ENCODE measurements at regions not wholly inside any gene's neighbourhood (a gene's known extent, or its start where the extent isn't known, plus 50 kb on each side); places are given as distances from the start of the nearest gene placed in this dataset.
A peak's percentile ranks its signal among the peaks of the same experiment; 100 is the strongest.
"Not testable (repeated sequence)": the region's sequence is repeated elsewhere in the genome, so short reads cannot be mapped to it uniquely, and the experiment has no call there.

GRCh38 chr5:87138091-87138805 is 129.4 kb upstream of the RASA1 start:
- Histone ChIP-seq H3K9ac (ENCODE audit: insufficient read depth, low read length) (no peak overlapping the region), H3K27me3 (ENCODE audit: control insufficient read depth, insufficient read depth, low read length) (no peaks in the 10 kb centered on the region), H3K9me3 (ENCODE audit: control insufficient read depth, insufficient read depth, low read depth, low read length) (no peaks in the 10 kb centered on the region), H3K4me3 (replicated peaks in 1 of 4; ENCODE audit: control extremely low read depth in 1 of 4, insufficient read depth in 1 of 4, low read depth in 3 of 4, low read length in 4 of 4) (no peak overlapping the region), H2AFZ (ENCODE audit: low read length) (peak overlapping the region; percentile 31), H3K4me1 (ENCODE audit: control insufficient read depth, extremely low read depth, insufficient read depth, low read length) (no peaks in the 10 kb centered on the region), H3K36me3 (ENCODE audit: control insufficient read depth, insufficient read depth, low read length) (no peaks in the 10 kb centered on the region), H3K27ac (ENCODE audit: insufficient read depth, low read length) (no peak overlapping the region), H3K79me2 (ENCODE audit: control insufficient read depth, insufficient read depth, low read length) (no peaks in the 10 kb centered on the region), H3K4me2 (ENCODE audit: extremely low read depth, insufficient read depth, low read length) (no peak overlapping the region), H4K20me1 (ENCODE audit: control insufficient read depth, extremely low read depth, insufficient read depth, low read length) (no peaks in the 10 kb centered on the region)
- DNase-seq (ENCODE audit: low read depth in 2 of 2) = no peak
- TF ChIP-seq EZH2 (IDR thresholded peaks at IDR 0.05; ENCODE audit: low read length, missing control alignments) = no peak
- TF ChIP-seq, protein P1, sequence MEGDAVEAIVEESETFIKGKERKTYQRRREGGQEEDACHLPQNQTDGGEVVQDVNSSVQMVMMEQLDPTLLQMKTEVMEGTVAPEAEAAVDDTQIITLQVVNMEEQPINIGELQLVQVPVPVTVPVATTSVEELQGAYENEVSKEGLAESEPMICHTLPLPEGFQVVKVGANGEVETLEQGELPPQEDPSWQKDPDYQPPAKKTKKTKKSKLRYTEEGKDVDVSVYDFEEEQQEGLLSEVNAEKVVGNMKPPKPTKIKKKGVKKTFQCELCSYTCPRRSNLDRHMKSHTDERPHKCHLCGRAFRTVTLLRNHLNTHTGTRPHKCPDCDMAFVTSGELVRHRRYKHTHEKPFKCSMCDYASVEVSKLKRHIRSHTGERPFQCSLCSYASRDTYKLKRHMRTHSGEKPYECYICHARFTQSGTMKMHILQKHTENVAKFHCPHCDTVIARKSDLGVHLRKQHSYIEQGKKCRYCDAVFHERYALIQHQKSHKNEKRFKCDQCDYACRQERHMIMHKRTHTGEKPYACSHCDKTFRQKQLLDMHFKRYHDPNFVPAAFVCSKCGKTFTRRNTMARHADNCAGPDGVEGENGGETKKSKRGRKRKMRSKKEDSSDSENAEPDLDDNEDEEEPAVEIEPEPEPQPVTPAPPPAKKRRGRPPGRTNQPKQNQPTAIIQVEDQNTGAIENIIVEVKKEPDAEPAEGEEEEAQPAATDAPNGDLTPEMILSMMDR (conservative IDR thresholded peaks at IDR 0.05 in 1 of 2, IDR thresholded peaks at IDR 0.05 in 1 of 2; ENCODE audit: low read depth in 1 of 2, low read length in 2 of 2) = no peak

DNA sequence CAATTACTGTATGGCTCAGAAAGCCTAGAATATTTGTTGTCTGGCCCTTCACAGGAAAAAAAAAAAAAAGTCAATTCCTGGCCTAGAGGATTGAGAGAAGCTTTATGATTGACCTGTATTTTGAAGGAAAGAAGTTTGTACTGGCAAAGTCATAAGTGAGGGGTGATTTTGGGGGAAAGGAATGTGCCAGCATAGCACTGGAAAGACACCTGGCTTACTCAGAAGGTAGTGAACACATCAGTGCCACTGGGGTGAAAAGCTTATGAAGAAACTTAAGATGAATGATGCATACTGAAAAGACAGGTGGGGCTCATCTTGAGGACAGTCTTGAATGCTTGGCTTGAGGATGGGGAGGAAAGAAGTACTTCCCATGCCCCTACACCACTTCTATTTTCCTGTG is 127.9 kb upstream of the RASA1 start:
- H3K27me3 ChIP-seq (ENCODE audit: control insufficient read depth, insufficient read depth, low read length) = no peaks in the 10 kb centered on the region
- H3K4me2 ChIP-seq (ENCODE audit: extremely low read depth, insufficient read depth, low read length) = no peak overlapping the region
- no peak overlapping the region for H2AFZ ChIP-seq (ENCODE audit: low read length)
- DNase-seq (ENCODE audit: low read depth in 2 of 2) = no peak
- no peaks in the 10 kb centered on the region for H3K36me3 ChIP-seq (ENCODE audit: control insufficient read depth, insufficient read depth, low read length)
- H3K27ac ChIP-seq (ENCODE audit: insufficient read depth, low read length) = no peak overlapping the region
- no peaks in the 10 kb centered on the region for H3K9me3 ChIP-seq (ENCODE audit: control insufficient read depth, insufficient read depth, low read depth, low read length)
- H4K20me1 ChIP-seq (ENCODE audit: control insufficient read depth, extremely low read depth, insufficient read depth, low read length) = no peaks in the 10 kb centered on the region
- no peaks in the 10 kb centered on the region for H3K79me2 ChIP-seq (ENCODE audit: control insufficient read depth, insufficient read depth, low read length)
- no peak overlapping the region for H3K4me3 ChIP-seq (replicated peaks in 1 of 4; ENCODE audit: control extremely low read depth in 1 of 4, insufficient read depth in 1 of 4, low read depth in 3 of 4, low read length in 4 of 4)
- H3K4me1 ChIP-seq (ENCODE audit: control insufficient read depth, extremely low read depth, insufficient read depth, low read length) = no peaks in the 10 kb centered on the region
- TF ChIP-seq, protein P1 (conservative IDR thresholded peaks at IDR 0.05 in 1 of 2, IDR thresholded peaks at IDR 0.05 in 1 of 2; ENCODE audit: low read depth in 1 of 2, low read length in 2 of 2) = no peak
- TF ChIP-seq EZH2 (IDR thresholded peaks at IDR 0.05; ENCODE audit: low read length, missing control alignments) = no peak
- no peak overlapping the region for H3K9ac ChIP-seq (ENCODE audit: insufficient read depth, low read length)

DNA sequence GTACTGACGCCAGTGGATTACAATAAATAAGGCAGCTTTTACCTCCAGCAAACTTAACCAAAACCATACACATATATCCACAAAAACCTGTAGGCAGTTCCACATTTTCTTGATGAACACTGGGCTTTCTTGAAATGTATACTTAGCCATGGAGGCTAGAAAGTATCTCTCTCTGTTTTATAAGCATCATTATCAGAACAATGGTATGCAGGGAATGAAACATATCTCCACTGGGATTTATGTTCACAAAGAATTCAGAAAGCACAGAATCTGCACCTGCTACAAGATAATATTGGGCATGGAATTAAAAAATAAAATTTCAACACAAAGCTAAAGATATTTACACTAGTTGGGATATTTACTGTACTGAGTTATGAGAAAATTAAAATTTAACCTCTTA is 126.1 kb upstream of the RASA1 start:
- TF ChIP-seq, protein P1 (conservative IDR thresholded peaks at IDR 0.05 in 1 of 2, IDR thresholded peaks at IDR 0.05 in 1 of 2; ENCODE audit: low read depth in 1 of 2, low read length in 2 of 2) = no peak
- TF ChIP-seq EZH2 (IDR thresholded peaks at IDR 0.05; ENCODE audit: low read length, missing control alignments) = no peak
- no peak overlapping the region for H3K27ac ChIP-seq (ENCODE audit: insufficient read depth, low read length)
- H3K4me3 ChIP-seq (replicated peaks in 1 of 4; ENCODE audit: control extremely low read depth in 1 of 4, insufficient read depth in 1 of 4, low read depth in 3 of 4, low read length in 4 of 4) = no peak overlapping the region
- H3K9me3 ChIP-seq (ENCODE audit: control insufficient read depth, insufficient read depth, low read depth, low read length) = no peaks in the 10 kb centered on the region
- H3K27me3 ChIP-seq (ENCODE audit: control insufficient read depth, insufficient read depth, low read length) = no peaks in the 10 kb centered on the region
- no peaks in the 10 kb centered on the region for H4K20me1 ChIP-seq (ENCODE audit: control insufficient read depth, extremely low read depth, insufficient read depth, low read length)
- no peaks in the 10 kb centered on the region for H3K36me3 ChIP-seq (ENCODE audit: control insufficient read depth, insufficient read depth, low read length)
- peak in 1 of 2 donors; percentile 30 for DNase-seq (ENCODE audit: low read depth in 2 of 2)
- H3K4me1 ChIP-seq (ENCODE audit: control insufficient read depth, extremely low read depth, insufficient read depth, low read length) = no peaks in the 10 kb centered on the region
- H3K9ac ChIP-seq (ENCODE audit: insufficient read depth, low read length) = no peak overlapping the region
- no peak overlapping the region for H3K4me2 ChIP-seq (ENCODE audit: extremely low read depth, insufficient read depth, low read length)
- no peaks in the 10 kb centered on the region for H3K79me2 ChIP-seq (ENCODE audit: control insufficient read depth, insufficient read depth, low read length)
- H2AFZ ChIP-seq (ENCODE audit: low read length) = no peak overlapping the region

DNA sequence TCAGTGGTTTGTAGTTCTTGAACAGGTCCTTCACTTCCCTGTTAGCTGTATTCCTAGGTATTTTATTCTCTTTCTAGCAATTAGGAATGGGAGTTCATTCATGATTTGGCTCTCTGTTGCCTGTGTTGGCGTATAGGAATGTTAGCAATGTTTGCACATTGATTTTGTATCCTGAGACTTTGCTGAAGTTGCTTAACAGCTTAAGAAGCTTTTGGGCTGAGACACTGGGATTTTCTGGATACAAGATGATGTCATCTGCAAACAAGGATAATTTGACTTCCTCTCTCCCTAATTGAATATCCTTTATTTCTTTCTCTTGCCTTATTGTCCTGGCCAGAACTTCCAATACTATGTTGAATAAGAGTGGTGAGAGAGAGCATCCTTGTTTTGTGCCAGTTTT is 121.8 kb upstream of the RASA1 start:
- not testable (repeated sequence) for H3K79me2 ChIP-seq (ENCODE audit: control insufficient read depth, insufficient read depth, low read length); H3K27ac ChIP-seq (ENCODE audit: insufficient read depth, low read length); H3K9ac ChIP-seq (ENCODE audit: insufficient read depth, low read length); H3K9me3 ChIP-seq (ENCODE audit: control insufficient read depth, insufficient read depth, low read depth, low read length); H2AFZ ChIP-seq (ENCODE audit: low read length); H3K4me3 ChIP-seq (replicated peaks in 1 of 4; ENCODE audit: control extremely low read depth in 1 of 4, insufficient read depth in 1 of 4, low read depth in 3 of 4, low read length in 4 of 4); H3K27me3 ChIP-seq (ENCODE audit: control insufficient read depth, insufficient read depth, low read length); H3K4me2 ChIP-seq (ENCODE audit: extremely low read depth, insufficient read depth, low read length); H3K4me1 ChIP-seq (ENCODE audit: control insufficient read depth, extremely low read depth, insufficient read depth, low read length); H4K20me1 ChIP-seq (ENCODE audit: control insufficient read depth, extremely low read depth, insufficient read depth, low read length); H3K36me3 ChIP-seq (ENCODE audit: control insufficient read depth, insufficient read depth, low read length)
- DNase-seq (ENCODE audit: low read depth in 2 of 2) = peak; percentile 51 to 93
